ENCODE measurements at regions not wholly inside any gene's neighbourhood (a gene's known extent, or its start where the extent isn't known, plus 50 kb on each side); places are given as distances from the start of the nearest gene placed in this dataset.
A peak's percentile ranks its signal among the peaks of the same experiment; 100 is the strongest.

- H3K4me3 ChIP-seq (ENCODE audit: low read depth, low read length) = no peak overlapping the region
- no peak overlapping the region for H3K27ac ChIP-seq (ENCODE audit: extremely low read depth, low read depth, low read length)
- TF ChIP-seq ZXDB (tag by site-specific recombination; IDR thresholded peaks at IDR 0.05) = no peak
- TF ChIP-seq ZNF112 (tag by site-specific recombination; IDR thresholded peaks at IDR 0.05) = no peak
- TF ChIP-seq, protein P1, sequence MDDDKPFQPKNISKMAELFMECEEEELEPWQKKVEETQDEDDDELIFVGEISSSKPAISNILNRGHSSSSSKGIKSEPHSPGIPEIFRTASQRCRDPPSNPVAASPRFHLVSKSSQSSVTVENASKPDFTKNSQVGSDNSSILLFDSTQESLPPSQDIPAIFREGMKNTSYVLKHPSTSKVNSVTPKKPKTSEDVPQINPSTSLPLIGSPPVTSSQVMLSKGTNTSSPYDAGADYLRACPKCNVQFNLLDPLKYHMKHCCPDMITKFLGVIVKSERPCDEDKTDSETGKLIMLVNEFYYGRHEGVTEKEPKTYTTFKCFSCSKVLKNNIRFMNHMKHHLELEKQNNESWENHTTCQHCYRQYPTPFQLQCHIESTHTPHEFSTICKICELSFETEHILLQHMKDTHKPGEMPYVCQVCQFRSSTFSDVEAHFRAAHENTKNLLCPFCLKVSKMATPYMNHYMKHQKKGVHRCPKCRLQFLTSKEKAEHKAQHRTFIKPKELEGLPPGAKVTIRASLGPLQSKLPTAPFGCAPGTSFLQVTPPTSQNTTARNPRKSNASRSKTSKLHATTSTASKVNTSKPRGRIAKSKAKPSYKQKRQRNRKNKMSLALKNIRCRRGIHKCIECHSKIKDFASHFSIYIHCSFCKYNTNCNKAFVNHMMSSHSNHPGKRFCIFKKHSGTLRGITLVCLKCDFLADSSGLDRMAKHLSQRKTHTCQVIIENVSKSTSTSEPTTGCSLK (tag by site-specific recombination; IDR thresholded peaks at IDR 0.05) = no peak
- no peaks in the 10 kb centered on the region for H3K4me1 ChIP-seq (ENCODE audit: control insufficient read depth, insufficient read depth, low read length)
- H3K9me3 ChIP-seq (ENCODE audit: control insufficient read depth, insufficient read depth, low read depth, low read length) = no peaks in the 10 kb centered on the region
- no peaks in the 10 kb centered on the region for H3K36me3 ChIP-seq (ENCODE audit: control insufficient read depth in 2 of 2, insufficient read depth in 1 of 2, low read length in 2 of 2)
- ChIA-PET POLR2A (no interaction called here), CTCF (interaction anchor here (0.8 kb wide), 1 partner anchor 135 kb away, joined by 3 read pairs; no protein-coding TSS in a partner anchor)
Measured at GRCh38 chr16:88302666-88303065, 80.1 kb upstream of the ZNF469 start.

- no peaks in the 10 kb centered on the region for H3K9me3 ChIP-seq (ENCODE audit: control insufficient read depth, insufficient read depth, low read depth, low read length)
- TF ChIP-seq OSR2 (tag by site-specific recombination; IDR thresholded peaks at IDR 0.05) (no peak), PBX3 (CRISPR knock-in tag; IDR thresholded peaks at IDR 0.05) (no peak), KLF1 (tag by site-specific recombination; IDR thresholded peaks at IDR 0.05) (no peak), ZNF791 (tag by site-specific recombination; IDR thresholded peaks at IDR 0.05) (no peak), ZNF76 (tag by site-specific recombination; IDR thresholded peaks at IDR 0.05; ENCODE audit: borderline replicate concordance, low read depth) (no peak), ZBTB21 (tag by site-specific recombination; IDR thresholded peaks at IDR 0.05) (no peak), SP3 (tag by site-specific recombination; IDR thresholded peaks at IDR 0.05) (no peak), ZNF701 (tag by site-specific recombination; IDR thresholded peaks at IDR 0.05) (no peak), ZEB2 (tag by site-specific recombination; IDR thresholded peaks at IDR 0.05) (no peak)
- no peak overlapping the region for H3K4me3 ChIP-seq (ENCODE audit: low read depth, low read length)
- CTCF ChIA-PET = interaction anchor here (0.8 kb wide), 1 partner anchor 134 kb away, joined by 3 read pairs; no protein-coding TSS in a partner anchor
- no peak overlapping the region for H3K27ac ChIP-seq (ENCODE audit: extremely low read depth, low read depth, low read length)
- no peaks in the 10 kb centered on the region for H3K36me3 ChIP-seq (ENCODE audit: control insufficient read depth in 2 of 2, insufficient read depth in 1 of 2, low read length in 2 of 2)
- POLR2A ChIA-PET = no interaction called here
- no peaks in the 10 kb centered on the region for H3K4me1 ChIP-seq (ENCODE audit: control insufficient read depth, insufficient read depth, low read length)
Measured at GRCh38 chr16:88303405-88303804, 79.4 kb upstream of the ZNF469 start.

DNA sequence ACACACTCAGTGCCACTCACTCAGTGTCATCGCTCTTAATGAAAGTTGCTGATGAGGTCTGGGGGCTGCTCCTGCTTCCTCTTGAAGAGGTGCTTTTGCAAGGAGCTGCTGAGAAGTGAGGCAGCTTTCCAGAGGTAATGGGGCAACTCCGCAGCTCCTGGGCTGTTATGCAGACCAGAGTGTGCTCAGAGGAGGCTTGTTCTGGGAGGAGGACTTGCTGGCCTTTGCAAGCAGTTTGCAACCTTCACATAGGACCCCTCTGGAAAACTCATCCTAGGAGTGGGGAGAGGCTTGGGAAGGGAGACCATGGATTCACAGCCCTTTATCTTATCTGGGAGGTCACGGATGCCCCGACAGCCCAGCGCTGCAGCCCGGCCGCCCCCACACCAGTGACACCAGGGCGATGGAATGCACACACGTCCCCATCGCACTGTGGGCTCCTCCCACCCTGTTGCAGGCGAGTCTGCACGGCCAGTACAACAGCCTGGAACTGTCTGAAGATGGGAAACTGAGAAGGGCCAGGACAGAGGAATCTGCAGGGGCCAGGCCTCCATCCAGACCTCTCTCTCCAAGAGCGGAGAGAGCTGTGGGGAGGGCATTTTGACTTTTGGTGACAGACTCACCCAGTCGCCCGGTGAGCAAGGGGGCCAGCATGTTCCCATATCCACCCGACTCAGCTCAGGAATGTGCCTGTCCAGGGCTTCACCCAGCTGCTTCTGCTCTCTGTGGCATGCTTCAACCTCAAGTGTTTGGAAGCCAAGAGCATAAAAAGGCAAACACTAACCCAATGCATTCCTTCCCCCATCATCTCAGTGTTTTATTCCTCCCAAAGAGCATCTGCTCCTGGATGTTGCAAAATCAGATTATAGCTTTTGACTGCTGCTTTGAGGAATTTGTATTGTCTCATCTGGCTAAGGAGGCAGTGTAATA, 78.6 kb upstream of the ZNF469 start:
- Histone ChIP-seq H3K36me3 (ENCODE audit: control insufficient read depth in 2 of 2, insufficient read depth in 1 of 2, low read length in 2 of 2) (no peaks in the 10 kb centered on the region), H3K9me3 (ENCODE audit: control insufficient read depth, insufficient read depth, low read depth, low read length) (no peaks in the 10 kb centered on the region), H3K27ac (ENCODE audit: extremely low read depth, low read depth, low read length) (no peak overlapping the region), H3K4me3 (ENCODE audit: low read depth, low read length) (no peak overlapping the region), H3K4me1 (ENCODE audit: control insufficient read depth, insufficient read depth, low read length) (no peaks in the 10 kb centered on the region)
- peak; percentile 59 for TF ChIP-seq EGR2 (tag by site-specific recombination; IDR thresholded peaks at IDR 0.05; ENCODE audit: low read depth)
- TF ChIP-seq PRDM1 (tag by site-specific recombination; IDR thresholded peaks at IDR 0.05) = no peak
- TF ChIP-seq ZFHX2 (tag by site-specific recombination; conservative IDR thresholded peaks at IDR 0.05) = peak; percentile 56
- no peak for TF ChIP-seq ZNF239 (tag by site-specific recombination; IDR thresholded peaks at IDR 0.05)
- ChIA-PET POLR2A (no interaction called here), CTCF (interaction anchor here (1.0 kb wide), 1 partner anchor 17 kb away, joined by 3 read pairs; no protein-coding TSS in a partner anchor)
